HepG2 (cell line): ENCODE measurements at regions not wholly inside any gene's neighbourhood (a gene's known extent, or its start where the extent isn't known, plus 50 kb on each side); places are given as distances from the start of the nearest gene placed in this dataset.

Experiments used
- ATAC-seq: fragments of 200-7000 bp; cut with Tn5 transposase; 3 replicates; pipeline ENCODE4 v1.9.1; 2020; ENCODE audit warnings: mild to moderate bottlenecking, moderate library complexity
- BruUV-seq: library from RNA; stranded (reverse); fragments of 400-500 nt; replicated peaks from 2 replicates; lab custom pipeline; 2021; lab: Mats Ljungman, UMichigan
- CTCF ChIA-PET: fragments of 300-600 bp; formaldehyde crosslinking; extraction: SDS; loops from one replicate; lab custom pipeline; 2021; ENCODE audit warnings: low total read pairs, inconsistent platforms, low intra/inter-chr PET ratio; lab: Yijun Ruan, JAX
- POLR2A ChIA-PET: fragments of 350-600 bp; sonication (Branson Sonifier 250); formaldehyde crosslinking; loops from one replicate; lab custom pipeline; 2020; ENCODE audit warnings: antibody characterized with exemption, inconsistent platforms; lab: Yijun Ruan, JAX
- DNase-seq: peaks from one replicate; pipeline ENCODE4 v3.0.0-alpha.2; 2015; ENCODE audit warnings: low spot score
- FAIRE-seq: peaks from 3 replicates; lab custom pipeline; 2011; peaks lifted over from hg19 to GRCh38; lab: Jason Lieb, UNC
- H2AFZ ChIP-seq: one replicate; pipeline ENCODE4 v1.6.1; 2011; ENCODE audit warnings: low read length, inconsistent platforms
- H3K27ac ChIP-seq: fragments of 300-600 bp; 3 replicates; pipeline ENCODE4 v1.8.0; 2011; ENCODE audit warnings: mixed run types, mild to moderate bottlenecking, mixed read lengths, low read length, inconsistent platforms; ENCODE audit not compliant: insufficient read depth; ENCODE audit errors: extremely low read length
- H3K27me3 ChIP-seq, 2 experiments: fragments of 200-600 bp in 1 of 2; 2 replicates in 1 of 2; 3 replicates in 1 of 2; pipeline versions ENCODE4 v1.6.0 to v1.8.0; 2011; ENCODE audit warnings: low read length in 2 of 2, mild to moderate bottlenecking in 2 of 2, moderate library complexity in 2 of 2, inconsistent platforms in 1 of 2; ENCODE audit not compliant: insufficient read depth in 2 of 2, control insufficient read depth in 1 of 2
- H3K36me3 ChIP-seq, 2 experiments: fragments of 200-600 bp in 1 of 2; replicated peaks in 1 of 2; 2 replicates in 1 of 2; 3 replicates in 1 of 2; pipeline versions ENCODE4 v1.5.1 to v1.8.0; 2011; ENCODE audit warnings: low read length in 2 of 2, inconsistent platforms in 1 of 2; ENCODE audit not compliant: insufficient read depth in 2 of 2, control insufficient read depth in 1 of 2
- H3K4me1 ChIP-seq: 2 replicates; pipeline ENCODE4 v1.5.1; 2012; ENCODE audit warnings: low read length, inconsistent platforms; ENCODE audit not compliant: insufficient read depth
- H3K4me2 ChIP-seq: 2 replicates; pipeline ENCODE4 v1.6.0; 2011; ENCODE audit warnings: low read depth, low read length, inconsistent platforms
- H3K4me3 ChIP-seq, 3 experiments: fragments of 200-600 bp in 1 of 3; sonication (generic), shearing (Covaris generic) in 1 of 3; replicated peaks in 1 of 3; 2 replicates each; pipeline ENCODE4 v1.5.1; 2011 to 2016; ENCODE audit warnings: low read length in 3 of 3, inconsistent platforms in 2 of 3, low read depth in 2 of 3, mild to moderate bottlenecking in 2 of 3, control low read depth in 1 of 3, mixed read lengths in 1 of 3; ENCODE audit not compliant: insufficient read depth in 1 of 3
- H3K79me2 ChIP-seq: one replicate; pipeline ENCODE4 v1.6.1; 2011; ENCODE audit warnings: low read length, inconsistent platforms; ENCODE audit not compliant: insufficient read depth
- H3K9ac ChIP-seq: 2 replicates; pipeline ENCODE4 v1.6.0; 2011; ENCODE audit warnings: mild to moderate bottlenecking, low read depth, low read length, inconsistent platforms; ENCODE audit not compliant: insufficient read depth
- H3K9me3 ChIP-seq: 2 replicates; pipeline ENCODE4 v1.5.1; 2012; ENCODE audit warnings: mild to moderate bottlenecking, low read length
- H4K20me1 ChIP-seq: 2 replicates; pipeline ENCODE4 v1.6.0; 2011; ENCODE audit warnings: inconsistent platforms, mild to moderate bottlenecking, low read length, moderate library complexity; ENCODE audit not compliant: insufficient read depth
- CREBL2 ChIP-seq: sonication (generic); formaldehyde crosslinking; IDR thresholded peaks from 2 replicates; pipeline ENCODE4 v1.8.1; 2023; ENCODE audit warnings: missing genetic modification reagents, mild to moderate bottlenecking, borderline replicate concordance
- NFKBIZ ChIP-seq: IDR thresholded peaks from 2 replicates; pipeline ENCODE4 v1.6.1; 2018; ENCODE audit warnings: missing genetic modification reagents, missing compliant biosample characterization
- SMARCC2 ChIP-seq: fragments of 450-650 bp; IDR thresholded peaks from 2 replicates; pipeline ENCODE4 v1.6.1; 2017; ENCODE audit warnings: antibody characterized with exemption, mild to moderate bottlenecking
- ZFP62 ChIP-seq: sonication (generic); formaldehyde crosslinking; IDR thresholded peaks from 2 replicates; pipeline ENCODE4 v1.4.0; 2020; ENCODE audit warnings: missing genetic modification reagents
- ZNF24 ChIP-seq: fragments of 450-650 bp; IDR thresholded peaks from 2 replicates; pipeline ENCODE4 v1.6.1; 2017; ENCODE audit warnings: antibody characterized with exemption, mild to moderate bottlenecking
- ZNF414 ChIP-seq: sonication (generic); formaldehyde crosslinking; IDR thresholded peaks from 2 replicates; pipeline ENCODE4 v1.5.0; 2020; ENCODE audit warnings: missing genetic modification reagents
- ZNF780A ChIP-seq: sonication (generic); formaldehyde crosslinking; IDR thresholded peaks from 2 replicates; pipeline ENCODE4 v1.8.0; 2022; ENCODE audit warnings: mild to moderate bottlenecking, missing genetic modification reagents, moderate library complexity
- WGBS: methylation state at CpG from one replicate; pipeline ENCODE4 v1.1.6; 2017; ENCODE audit warnings: low lambda C conversion rate; 5-methylcytosine and 5-hydroxymethylcytosine counted together
- in situ Hi-C: cut with HindIII; loops from 2 replicates; pipeline ENCODE4 v1.10.0; 2017; ENCODE audit warnings: low pct_unique_long_range_greater_than_20kb; ENCODE audit not compliant: extremely low pct_ligation_motif_present
- intact Hi-C: fragments of 100-400 bp; cut with micrococcal nuclease; formaldehyde crosslinking; loops from one replicate; pipeline ENCODE4 v1.10.0; 2022; ENCODE audit not compliant: unreplicated experiment

DNA sequence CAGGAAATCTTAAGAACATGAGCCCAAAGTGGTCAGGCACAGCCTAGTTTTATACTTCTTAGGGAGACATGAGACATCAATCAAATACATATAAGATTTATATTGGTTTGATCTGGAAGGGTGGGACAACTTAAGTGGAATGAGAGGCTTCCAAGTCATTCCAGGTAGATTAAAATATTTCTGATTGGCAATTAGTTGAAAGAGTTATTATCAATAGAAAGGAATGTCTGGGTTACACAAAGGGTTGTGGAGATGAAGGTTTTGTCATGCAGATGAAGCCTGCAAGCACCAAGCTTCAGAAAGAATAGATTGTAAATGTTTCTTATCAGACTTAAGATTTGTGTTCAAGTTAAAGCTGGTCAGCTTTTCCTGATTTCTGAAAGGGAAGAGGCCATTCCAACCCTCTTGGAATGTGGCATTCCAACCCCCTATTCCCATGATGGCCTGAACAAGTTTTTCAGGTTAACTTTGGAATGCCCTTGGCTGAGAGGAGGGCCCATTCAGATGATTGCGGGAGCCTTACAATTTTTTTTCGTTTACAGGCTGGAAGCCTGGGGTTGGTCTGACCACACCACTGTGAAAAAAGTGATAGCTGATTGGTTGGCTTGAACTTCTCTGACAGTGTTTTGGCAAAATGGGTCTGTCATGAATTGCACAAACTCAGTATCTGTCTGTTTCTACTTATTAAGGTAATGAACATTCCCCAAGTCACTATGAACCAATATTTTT lies 245.6 kb upstream of the RAI14 start:
- Histone ChIP-seq H3K27me3 (no peaks in the 10 kb centered on the region; a peak in 1 of 5 replicates), H4K20me1 (no peaks in the 10 kb centered on the region), H3K4me3 (no peak overlapping the region), H3K9ac (no peak overlapping the region), H3K79me2 (no peaks in the 10 kb centered on the region), H3K4me2 (no peak overlapping the region), H3K36me3 (no peaks in the 10 kb centered on the region), H2AFZ (no peak overlapping the region), H3K27ac (no peak overlapping the region), H3K9me3 (no peaks in the 10 kb centered on the region), H3K4me1 (no peaks in the 10 kb centered on the region)
- in situ Hi-C loops: no loop called here
- TF ChIP-seq ZNF414 (no peak), CREBL2 (CRISPR knock-in tag) (no peak), SMARCC2 (no peak), ZNF24 (no peak), ZFP62 (CRISPR knock-in tag) (no peak), NFKBIZ (CRISPR knock-in tag) (no peak), ZNF780A (CRISPR knock-in tag) (no peak)
- BruUV-seq: no TSS peak
- intact Hi-C loops: no loop called here
- no peak for FAIRE-seq
- no peak for ATAC-seq
- no peak for DNase-seq
- 41% methylated on average over 2 of the region's 2 CpGs for WGBS
- CTCF ChIA-PET: no interaction called here
- POLR2A ChIA-PET: no interaction called here
